ENCODE measurements at regions not wholly inside any gene's neighbourhood (a gene's known extent, or its start where the extent isn't known, plus 50 kb on each side); places are given as distances from the start of the nearest gene placed in this dataset.

DNA sequence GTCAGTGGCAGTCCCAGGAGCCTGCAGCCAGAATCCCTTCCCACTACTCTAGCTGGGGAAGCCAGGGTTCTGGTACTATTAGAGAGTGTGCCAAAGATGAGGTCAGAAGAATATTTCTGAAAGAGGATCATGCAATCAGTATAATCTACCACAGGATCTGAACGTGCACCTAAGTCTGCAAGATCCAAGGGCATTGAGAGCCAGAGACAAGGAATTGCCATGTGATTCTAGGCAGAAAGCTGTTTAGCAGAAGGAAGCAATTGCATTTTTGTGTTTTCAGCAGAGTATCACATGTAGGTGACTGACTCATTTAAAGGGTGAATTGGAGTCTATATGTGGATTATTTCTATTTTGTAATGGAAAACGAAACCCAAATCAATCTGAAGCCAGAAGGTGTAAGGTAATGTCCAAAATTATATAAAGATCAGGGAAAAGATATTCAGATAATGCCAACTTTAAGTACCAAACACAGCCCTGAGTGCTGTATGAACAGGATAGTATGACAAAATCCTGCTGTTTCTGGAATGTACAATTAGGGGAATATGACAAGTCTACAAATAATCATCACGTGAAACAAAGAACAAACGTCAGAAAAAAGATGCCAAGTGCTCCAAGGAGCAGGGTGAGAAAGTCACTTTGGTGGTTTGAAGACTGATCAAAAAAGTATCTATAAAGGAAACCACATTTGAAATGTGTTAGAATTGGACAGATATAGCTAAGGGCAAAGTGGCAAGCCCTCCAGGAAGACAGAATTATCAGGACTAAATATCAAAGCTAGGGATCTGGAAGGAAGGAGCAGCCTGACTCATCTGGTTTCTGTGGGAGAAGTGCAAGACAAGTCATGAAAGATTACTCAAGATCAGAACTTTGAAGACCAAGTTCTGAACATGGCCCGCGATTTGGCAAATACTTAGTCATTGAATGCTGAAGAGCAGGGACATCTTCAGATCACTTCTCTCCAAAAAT is 1036.6 kb downstream of the NTRK3 start:
- Mint-ChIP-seq H3K9me3 (no peaks in the 10 kb centered on the region), H3K27ac (no peak overlapping the region), H3K4me1 (ENCODE audit: low read depth) (peaks cover 1% of the 10 kb centered on the region), H3K27me3 (no peaks in the 10 kb centered on the region), H3K36me3 (ENCODE audit: low read depth) (no peaks in the 10 kb centered on the region), H3K4me3 (no peak overlapping the region)
- no peak for DNase-seq

DNA sequence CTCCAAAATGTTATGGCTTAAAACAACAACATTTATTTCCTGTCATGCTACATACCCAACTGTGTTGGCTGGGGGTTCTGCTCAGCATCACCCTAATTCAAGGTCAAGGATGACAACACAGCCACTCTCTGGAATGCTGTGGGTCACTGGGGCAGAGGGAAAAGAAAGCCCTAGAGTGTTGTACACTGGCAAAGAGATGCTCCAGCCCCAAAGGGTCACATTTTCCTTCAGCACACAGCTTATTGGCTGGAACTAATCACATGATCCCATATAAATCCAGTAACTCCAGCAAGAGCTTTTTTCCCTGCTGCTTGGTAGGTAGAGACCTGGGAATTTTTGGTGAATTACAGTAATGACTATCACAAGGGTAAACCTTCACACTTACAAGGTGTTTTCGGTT is 1041.4 kb downstream of the NTRK3 start:
- DNase-seq: no peak
- Mint-ChIP-seq H3K4me1 (ENCODE audit: low read depth) (peaks cover under 1% of the 10 kb centered on the region), H3K36me3 (ENCODE audit: low read depth) (no peaks in the 10 kb centered on the region), H3K4me3 (no peak overlapping the region), H3K27ac (no peak overlapping the region), H3K27me3 (no peaks in the 10 kb centered on the region), H3K9me3 (no peaks in the 10 kb centered on the region)

DNA sequence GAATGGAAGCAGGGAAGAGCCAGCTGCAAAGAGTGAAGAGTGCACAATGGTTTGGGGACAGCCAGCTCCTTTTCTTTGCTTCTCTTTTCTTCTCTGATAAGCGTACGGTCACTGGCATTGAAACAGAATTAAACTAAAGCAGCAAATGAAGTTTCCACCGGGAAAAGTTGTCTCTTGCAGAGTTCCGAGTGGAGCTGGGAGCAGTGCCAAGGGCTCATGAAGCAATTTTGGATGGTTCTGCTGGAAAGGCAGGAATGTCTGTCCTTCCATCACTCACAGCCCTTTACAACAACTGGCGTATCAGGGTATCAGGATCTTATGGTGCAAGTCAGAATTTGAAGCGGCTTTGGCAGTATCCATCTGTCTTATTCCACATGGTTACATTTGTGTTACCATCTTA is 1042.9 kb downstream of the NTRK3 start:
- no peaks in the 10 kb centered on the region for H3K36me3 Mint-ChIP-seq (ENCODE audit: low read depth)

DNA sequence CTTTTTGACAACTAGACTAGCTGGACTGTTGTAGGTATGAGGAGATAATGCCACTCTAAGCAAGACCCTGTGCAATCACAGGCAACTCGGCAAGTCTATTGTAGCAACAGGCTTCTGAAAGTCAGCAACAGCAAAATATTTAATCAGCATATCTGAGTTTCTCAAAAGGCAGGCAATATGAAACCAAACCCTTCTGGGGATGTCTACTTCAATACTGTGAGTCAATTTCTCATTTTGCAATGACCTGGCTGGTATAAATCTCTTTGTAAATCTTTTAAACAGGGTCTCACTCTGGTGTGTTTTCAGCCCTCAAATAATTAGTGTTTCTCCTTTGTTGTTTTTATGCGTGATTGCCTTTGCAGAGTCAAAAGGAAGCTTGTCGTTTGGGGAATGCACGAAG is 1044.5 kb downstream of the NTRK3 start:
- no peak for DNase-seq
- Mint-ChIP-seq H3K36me3 (ENCODE audit: low read depth) (no peaks in the 10 kb centered on the region), H3K4me3 (no peak overlapping the region), H3K9me3 (no peaks in the 10 kb centered on the region), H3K27me3 (peaks cover 3% of the 10 kb centered on the region), H3K4me1 (ENCODE audit: low read depth) (no peaks in the 10 kb centered on the region), H3K27ac (no peak overlapping the region)

More for the DNA sequence above, 1042.9 kb downstream of the NTRK3 start:
- Mint-ChIP-seq H3K4me3 (no peak overlapping the region), H3K9me3 (no peaks in the 10 kb centered on the region), H3K4me1 (ENCODE audit: low read depth) (no peaks in the 10 kb centered on the region), H3K27me3 (peaks cover 3% of the 10 kb centered on the region), H3K27ac (no peak overlapping the region)
- no peak for DNase-seq

DNA sequence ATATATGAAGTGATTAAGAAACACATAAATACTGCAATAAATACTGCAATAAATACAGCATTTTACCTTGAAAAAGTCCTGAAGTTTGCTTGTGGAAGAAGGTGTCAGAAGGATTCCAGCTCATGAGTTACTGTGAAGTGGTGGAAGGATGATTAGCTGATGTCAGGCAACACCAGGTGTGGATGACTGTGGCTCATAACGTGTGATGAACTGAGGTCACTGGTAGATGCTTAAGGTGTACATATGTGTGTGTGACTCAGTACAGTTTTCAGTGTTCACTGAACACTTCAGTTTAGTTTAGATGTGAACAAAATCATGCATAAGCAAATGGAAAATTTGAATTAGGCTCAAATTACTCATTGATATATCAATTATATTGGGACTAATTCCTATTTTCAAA is 1045.0 kb downstream of the NTRK3 start:
- Mint-ChIP-seq H3K27me3 (peaks cover 3% of the 10 kb centered on the region), H3K9me3 (no peaks in the 10 kb centered on the region), H3K4me3 (no peak overlapping the region), H3K4me1 (ENCODE audit: low read depth) (no peaks in the 10 kb centered on the region), H3K36me3 (ENCODE audit: low read depth) (no peaks in the 10 kb centered on the region), H3K27ac (no peak overlapping the region)
- no peak for DNase-seq

DNA sequence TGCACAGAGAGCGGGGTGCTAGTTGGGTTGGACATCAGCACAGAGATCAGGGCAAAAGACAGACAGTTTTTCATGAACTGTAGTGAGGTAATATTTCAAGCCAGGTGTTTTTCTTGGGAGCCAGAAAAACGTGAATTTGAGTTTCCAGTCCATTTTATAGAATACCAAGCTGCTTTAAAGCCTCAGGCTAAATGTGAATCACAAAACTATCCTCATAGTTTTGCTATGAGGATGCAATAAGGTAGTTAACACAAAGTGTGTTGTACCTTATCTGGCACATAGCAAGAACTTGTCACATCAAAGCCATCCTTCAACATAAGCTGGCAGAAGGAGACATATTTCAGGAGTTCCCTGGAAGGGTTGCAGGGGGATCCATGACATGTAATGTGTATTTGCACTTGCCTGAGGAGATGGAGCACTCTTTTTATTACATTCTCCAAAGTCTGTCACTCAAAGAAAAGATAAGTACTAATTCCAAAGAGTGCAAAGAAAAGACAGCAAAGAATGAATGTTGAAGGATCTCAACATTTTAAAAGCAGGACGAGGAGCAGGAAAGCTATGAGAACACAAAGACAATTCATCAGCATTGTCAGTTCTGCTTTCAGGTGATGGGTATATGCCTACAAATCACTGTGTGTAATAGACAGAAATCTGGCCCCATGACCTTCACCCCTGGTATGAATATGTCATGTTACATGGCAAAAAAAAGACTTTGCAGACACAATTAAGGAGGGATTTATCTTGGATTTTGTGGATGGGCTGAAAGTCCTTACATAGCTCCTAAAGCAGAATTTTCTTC is 1046.4 kb downstream of the NTRK3 start:
- Mint-ChIP-seq H3K36me3 (ENCODE audit: low read depth) (no peaks in the 10 kb centered on the region), H3K4me3 (no peak overlapping the region), H3K9me3 (no peaks in the 10 kb centered on the region), H3K27ac (no peak overlapping the region), H3K27me3 (peaks cover 3% of the 10 kb centered on the region), H3K4me1 (ENCODE audit: low read depth) (no peaks in the 10 kb centered on the region)
- DNase-seq: no peak

DNA sequence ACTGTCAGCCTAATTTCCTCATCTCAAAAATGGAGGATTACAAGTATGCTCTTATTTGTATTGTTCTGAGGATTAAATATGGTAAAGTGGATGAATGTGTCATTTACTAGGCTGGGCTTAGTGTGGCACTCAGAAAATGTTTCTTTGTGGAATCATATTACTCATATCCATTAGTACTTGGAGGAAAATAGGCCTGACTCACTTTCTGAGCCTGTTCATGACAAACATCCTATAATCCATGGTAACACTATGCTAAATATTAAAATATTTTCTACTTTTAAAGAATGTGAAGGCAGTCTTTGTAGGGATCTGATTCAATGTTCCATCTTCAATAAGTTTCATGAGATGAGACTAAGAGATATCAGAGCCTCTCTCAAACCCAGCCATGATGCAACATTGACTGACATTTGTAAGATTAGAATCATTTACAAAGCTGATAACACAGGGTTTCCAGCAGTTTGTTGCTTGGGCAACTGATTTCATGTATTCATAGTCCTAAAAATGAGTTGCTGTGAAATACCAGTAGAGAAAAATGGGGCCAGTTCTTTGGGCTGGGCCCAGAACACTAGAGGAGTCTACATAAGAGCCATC is 1048.5 kb downstream of the NTRK3 start:
- Mint-ChIP-seq H3K9me3 (no peaks in the 10 kb centered on the region), H3K4me3 (no peak overlapping the region), H3K36me3 (ENCODE audit: low read depth) (no peaks in the 10 kb centered on the region), H3K4me1 (ENCODE audit: low read depth) (no peaks in the 10 kb centered on the region), H3K27me3 (peaks cover 13% of the 10 kb centered on the region), H3K27ac (no peak overlapping the region)
- no peak for DNase-seq

DNA sequence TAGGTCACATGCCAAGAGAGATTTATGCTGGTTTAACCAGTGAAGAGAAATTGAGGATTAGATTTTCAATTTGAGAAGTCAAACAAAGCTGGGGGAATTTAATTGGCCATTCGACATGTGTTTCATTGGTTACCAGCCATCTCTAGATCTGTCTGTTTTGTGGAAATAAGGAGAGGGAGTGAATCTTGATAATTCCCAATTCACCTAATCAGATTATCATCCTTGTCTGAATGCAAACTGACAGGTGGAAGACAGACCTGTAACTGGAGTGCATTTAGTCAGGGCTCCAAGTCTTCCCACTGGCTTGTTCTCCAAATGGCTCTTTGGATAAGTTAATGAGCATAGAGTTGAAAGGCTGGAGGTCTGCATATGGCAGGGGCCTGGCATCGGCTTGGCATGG is 1049.3 kb downstream of the NTRK3 start:
- Mint-ChIP-seq H3K27me3 (peaks cover 13% of the 10 kb centered on the region), H3K9me3 (no peaks in the 10 kb centered on the region), H3K36me3 (ENCODE audit: low read depth) (no peaks in the 10 kb centered on the region), H3K4me3 (no peak overlapping the region), H3K4me1 (ENCODE audit: low read depth) (no peaks in the 10 kb centered on the region), H3K27ac (no peak overlapping the region)
- DNase-seq: no peak

DNA sequence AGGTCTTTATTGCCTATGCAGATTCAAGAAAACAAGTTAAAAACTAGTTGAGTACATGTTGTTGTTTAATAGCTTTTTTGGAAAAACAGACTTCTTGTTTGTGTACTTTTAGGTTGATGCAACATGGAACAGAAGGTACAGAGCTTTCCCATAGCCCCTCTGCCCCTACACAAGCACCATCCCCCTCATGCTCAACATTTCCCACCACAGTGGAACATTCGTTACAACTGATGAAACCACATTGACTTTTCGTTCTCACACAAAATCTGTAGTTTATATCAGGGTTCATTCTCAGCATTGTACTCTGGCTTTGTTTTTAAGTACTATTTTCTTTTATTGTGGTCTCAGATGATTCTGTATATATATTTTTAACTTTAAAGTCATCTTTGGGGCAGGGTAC is 1054.6 kb downstream of the NTRK3 start:
- Mint-ChIP-seq H3K27me3 (peaks cover 10% of the 10 kb centered on the region), H3K27ac (no peak overlapping the region), H3K36me3 (ENCODE audit: low read depth) (no peaks in the 10 kb centered on the region), H3K4me1 (ENCODE audit: low read depth) (no peaks in the 10 kb centered on the region), H3K4me3 (no peak overlapping the region), H3K9me3 (no peaks in the 10 kb centered on the region)
- DNase-seq: no peak

DNA sequence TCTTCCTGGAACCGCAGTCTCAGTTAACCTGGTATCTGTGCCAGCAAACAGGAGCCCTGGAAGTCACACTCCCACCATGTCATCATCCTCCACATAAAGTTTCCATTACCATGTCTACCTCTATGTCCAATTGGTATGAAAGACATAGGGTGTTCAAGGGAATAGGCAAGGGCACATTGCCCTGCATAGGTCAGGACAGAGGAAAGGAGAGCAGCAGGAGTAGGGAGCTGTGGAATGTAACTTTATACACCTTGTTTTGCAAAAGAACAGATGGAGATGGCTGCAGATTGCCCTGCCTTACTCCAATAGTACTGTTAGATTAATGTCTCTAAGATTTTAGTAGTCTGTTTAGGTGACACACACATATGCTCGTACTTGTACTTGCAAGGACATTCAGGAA is 1056.4 kb downstream of the NTRK3 start:
- DNase-seq: no peak
- Mint-ChIP-seq H3K9me3 (no peaks in the 10 kb centered on the region), H3K36me3 (ENCODE audit: low read depth) (no peaks in the 10 kb centered on the region), H3K27ac (no peak overlapping the region), H3K4me3 (no peak overlapping the region), H3K4me1 (ENCODE audit: low read depth) (no peaks in the 10 kb centered on the region), H3K27me3 (peaks cover 10% of the 10 kb centered on the region)

DNA sequence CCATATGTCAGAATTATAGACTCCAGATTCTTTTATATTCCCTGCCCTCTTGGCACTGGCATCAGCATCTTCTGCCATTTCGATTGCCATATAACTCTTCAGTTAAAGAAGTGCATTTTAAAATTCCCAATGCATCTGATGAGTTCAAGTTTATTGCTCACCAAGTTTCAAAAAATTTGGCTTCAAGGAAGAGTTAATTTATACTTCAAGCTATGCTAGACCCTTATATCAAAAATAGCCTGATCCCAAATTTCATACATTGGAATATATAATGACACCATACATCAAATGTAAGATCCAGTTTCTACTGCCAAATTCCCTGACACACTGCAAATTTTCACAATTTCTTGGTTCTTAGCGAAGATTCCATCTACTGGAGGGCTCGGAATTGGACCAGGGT is 1058.6 kb downstream of the NTRK3 start:
- Mint-ChIP-seq H3K27me3 (no peaks in the 10 kb centered on the region), H3K9me3 (no peaks in the 10 kb centered on the region), H3K4me3 (no peak overlapping the region), H3K4me1 (ENCODE audit: low read depth) (no peaks in the 10 kb centered on the region), H3K27ac (no peak overlapping the region), H3K36me3 (ENCODE audit: low read depth) (no peaks in the 10 kb centered on the region)
- DNase-seq: no peak

DNA sequence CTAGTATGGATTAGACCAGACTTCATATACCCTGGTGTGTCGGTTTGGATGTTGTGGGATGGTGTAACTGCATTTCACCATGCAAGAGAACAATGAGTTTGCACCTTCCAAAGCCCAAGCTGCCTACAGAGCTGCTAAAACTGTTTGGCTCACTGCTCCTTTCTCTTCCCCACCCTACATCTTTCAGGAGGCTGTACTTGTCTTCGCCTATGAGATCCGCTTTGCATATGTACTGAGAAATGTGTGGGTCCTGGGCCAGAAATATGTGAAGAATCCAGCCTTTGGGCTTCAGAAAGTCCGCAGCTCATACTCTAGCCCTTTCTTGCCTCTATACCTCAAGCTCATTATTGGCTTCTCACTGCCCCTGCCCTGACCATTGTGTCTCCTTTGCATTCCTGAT is 1060.0 kb downstream of the NTRK3 start:
- H3K36me3 Mint-ChIP-seq (ENCODE audit: low read depth): no peaks in the 10 kb centered on the region
- H3K4me3 Mint-ChIP-seq: no peak overlapping the region
- H3K9me3 Mint-ChIP-seq: no peaks in the 10 kb centered on the region
- no peak for DNase-seq
- H3K27ac Mint-ChIP-seq: no peak overlapping the region
- H3K4me1 Mint-ChIP-seq (ENCODE audit: low read depth): no peaks in the 10 kb centered on the region
- no peaks in the 10 kb centered on the region for H3K27me3 Mint-ChIP-seq

DNA sequence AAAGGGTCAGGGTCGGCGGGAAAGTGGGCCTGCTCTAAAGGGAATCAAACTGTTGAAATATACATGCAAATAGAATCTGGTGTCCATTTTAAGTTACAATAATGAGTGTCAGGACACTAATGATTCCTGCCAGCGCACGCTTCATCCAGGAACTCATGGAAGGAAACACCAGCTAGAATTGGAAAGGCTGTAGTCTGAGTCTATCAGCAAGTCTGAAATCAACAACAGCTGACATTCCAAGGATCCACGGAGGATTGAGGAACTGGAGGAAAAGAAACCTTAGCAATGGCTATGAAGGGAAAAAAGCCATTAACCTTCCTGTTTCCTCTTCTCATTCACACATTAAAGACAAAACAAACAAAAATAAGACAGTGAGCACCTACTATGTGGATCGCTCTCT is 1063.1 kb downstream of the NTRK3 start:
- Mint-ChIP-seq H3K4me3 (no peak overlapping the region), H3K4me1 (ENCODE audit: low read depth) (no peaks in the 10 kb centered on the region), H3K27ac (no peak overlapping the region), H3K27me3 (no peaks in the 10 kb centered on the region), H3K9me3 (no peaks in the 10 kb centered on the region), H3K36me3 (ENCODE audit: low read depth) (no peaks in the 10 kb centered on the region)
- DNase-seq: no peak

DNA sequence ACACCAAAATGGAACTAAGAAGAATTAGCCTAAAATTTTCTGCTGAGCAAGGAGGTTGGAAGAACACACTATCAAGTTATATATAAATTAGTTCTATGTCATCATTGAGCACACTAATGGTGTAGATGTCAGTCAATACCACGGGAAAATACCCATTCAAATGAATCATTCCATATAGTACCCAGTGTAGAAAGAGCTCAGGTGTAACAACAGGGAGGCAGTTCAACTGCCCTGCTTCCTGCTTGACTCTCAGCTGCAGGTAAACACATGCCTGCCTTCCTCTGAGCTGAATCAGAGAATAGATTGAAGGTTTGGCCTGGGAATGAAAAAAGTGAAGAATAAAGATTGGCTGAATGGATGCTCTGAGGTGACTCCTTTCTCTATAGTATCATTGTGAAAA is 1088.0 kb downstream of the AGBL1 start:
- H3K9me3 Mint-ChIP-seq: no peaks in the 10 kb centered on the region
- H3K27me3 Mint-ChIP-seq: peaks cover 9% of the 10 kb centered on the region
- no peak overlapping the region for H3K4me3 Mint-ChIP-seq
- DNase-seq: no peak
- H3K4me1 Mint-ChIP-seq (ENCODE audit: low read depth): no peaks in the 10 kb centered on the region
- H3K36me3 Mint-ChIP-seq (ENCODE audit: low read depth): no peaks in the 10 kb centered on the region
- H3K27ac Mint-ChIP-seq: no peak overlapping the region

DNA sequence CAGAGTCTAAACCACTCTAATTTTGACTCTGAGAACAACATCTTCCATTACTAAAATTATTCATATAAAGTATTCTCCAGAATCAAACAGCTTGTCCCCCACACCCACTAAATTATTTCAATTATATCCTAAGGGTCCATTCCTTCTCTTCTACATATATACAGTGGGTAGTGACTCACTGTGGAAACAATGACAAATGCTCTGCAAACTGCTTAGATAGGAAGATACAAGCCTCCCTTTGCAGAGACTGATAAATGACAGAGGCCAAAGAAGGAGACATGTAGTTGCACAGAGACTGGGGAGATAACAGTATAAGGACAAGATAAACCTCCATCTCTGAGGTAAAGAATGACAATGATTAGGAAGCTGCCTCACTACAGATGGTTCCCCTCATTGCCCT is 1087.4 kb downstream of the AGBL1 start:
- no peak for DNase-seq
- H3K4me1 Mint-ChIP-seq (ENCODE audit: low read depth): no peaks in the 10 kb centered on the region
- no peaks in the 10 kb centered on the region for H3K9me3 Mint-ChIP-seq
- H3K27ac Mint-ChIP-seq: no peak overlapping the region
- no peak overlapping the region for H3K4me3 Mint-ChIP-seq
- peaks cover 7% of the 10 kb centered on the region for H3K27me3 Mint-ChIP-seq
- no peaks in the 10 kb centered on the region for H3K36me3 Mint-ChIP-seq (ENCODE audit: low read depth)
